ENCODE measurements at regions not wholly inside any gene's neighbourhood (a gene's known extent, or its start where the extent isn't known, plus 50 kb on each side); places are given as distances from the start of the nearest gene placed in this dataset.

DNA sequence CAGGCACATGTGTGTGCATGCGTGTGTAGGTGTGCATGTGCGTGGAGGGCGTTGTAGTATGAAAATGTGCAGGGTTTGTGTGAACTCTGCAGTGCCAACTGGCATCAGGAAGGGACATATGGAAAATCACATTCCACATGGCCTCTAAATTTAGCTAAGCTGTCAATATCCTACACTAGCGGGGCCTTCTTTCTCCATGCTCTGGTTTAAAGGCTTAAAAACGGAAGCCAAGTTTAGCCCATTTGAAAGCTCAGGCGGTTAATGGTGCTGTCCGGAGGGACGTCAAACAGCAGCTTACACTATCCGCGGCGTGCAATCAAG is 144.1 kb upstream of the NOCT start:
- H2AFZ ChIP-seq (ENCODE audit: low read length, unreplicated experiment): no peak overlapping the region
- no peaks in the 10 kb centered on the region for H3K36me3 ChIP-seq (ENCODE audit: insufficient read depth, low read length)
- no peaks in the 10 kb centered on the region for H3K4me1 ChIP-seq (ENCODE audit: control insufficient read depth, insufficient read depth, low read length, unreplicated experiment)
- no peak overlapping the region for H3K4me3 ChIP-seq (ENCODE audit: low read depth, low read length)
- peaks cover 11% of the 10 kb centered on the region for H3K27me3 ChIP-seq (ENCODE audit: insufficient read depth, low read length)
- no peak overlapping the region for H3K27ac ChIP-seq (ENCODE audit: low read depth, low read length)
- no peaks in the 10 kb centered on the region for H3K79me2 ChIP-seq (ENCODE audit: control insufficient read depth, insufficient read depth, low read length, unreplicated experiment)

DNA sequence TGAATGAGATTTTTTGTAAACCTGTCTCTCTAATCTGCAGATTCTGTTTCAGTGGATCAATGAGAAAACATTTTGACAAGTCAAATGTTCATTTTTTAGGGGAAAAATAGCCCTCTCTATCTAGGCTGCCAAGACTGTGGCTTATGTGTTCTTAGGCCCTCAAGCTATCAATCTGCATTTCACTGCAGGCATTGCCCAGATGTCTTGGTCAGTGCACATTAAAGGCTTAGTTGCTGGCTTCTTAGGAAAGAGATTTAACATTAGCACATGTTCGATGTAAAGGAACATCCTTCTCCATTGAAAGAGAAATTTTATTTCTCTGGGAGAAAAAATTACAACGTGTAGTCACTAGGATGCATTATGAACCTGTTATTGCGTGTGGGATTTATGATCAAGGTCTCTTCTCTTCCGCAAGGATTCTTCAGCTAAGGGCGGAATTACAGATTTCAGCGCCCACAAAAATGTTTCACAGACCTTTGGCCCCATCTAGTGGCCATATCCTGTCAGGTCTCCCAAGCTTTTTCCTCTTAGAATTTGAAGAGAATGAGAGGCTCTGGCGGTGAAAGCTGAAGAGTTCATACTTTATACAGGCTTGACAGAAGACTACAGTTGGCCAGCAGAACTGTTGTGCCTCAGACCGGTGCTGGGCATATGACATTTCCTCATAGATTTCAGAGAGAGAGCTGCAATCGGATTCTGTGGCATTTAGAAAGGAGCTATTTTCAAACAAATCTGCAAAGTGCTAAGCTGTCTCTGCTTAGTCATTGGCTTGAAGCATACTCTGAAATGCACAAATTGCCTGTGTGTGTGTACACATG is 144.6 kb upstream of the NOCT start:
- no peaks in the 10 kb centered on the region for H3K79me2 ChIP-seq (ENCODE audit: control insufficient read depth, insufficient read depth, low read length, unreplicated experiment)
- H3K27me3 ChIP-seq (ENCODE audit: insufficient read depth, low read length): peaks cover 15% of the 10 kb centered on the region
- no peak overlapping the region for H3K4me3 ChIP-seq (ENCODE audit: low read depth, low read length)
- no peak overlapping the region for H2AFZ ChIP-seq (ENCODE audit: low read length, unreplicated experiment)
- no peaks in the 10 kb centered on the region for H3K36me3 ChIP-seq (ENCODE audit: insufficient read depth, low read length)
- no peak overlapping the region for H3K27ac ChIP-seq (ENCODE audit: low read depth, low read length)
- H3K4me1 ChIP-seq (ENCODE audit: control insufficient read depth, insufficient read depth, low read length, unreplicated experiment): no peaks in the 10 kb centered on the region

DNA sequence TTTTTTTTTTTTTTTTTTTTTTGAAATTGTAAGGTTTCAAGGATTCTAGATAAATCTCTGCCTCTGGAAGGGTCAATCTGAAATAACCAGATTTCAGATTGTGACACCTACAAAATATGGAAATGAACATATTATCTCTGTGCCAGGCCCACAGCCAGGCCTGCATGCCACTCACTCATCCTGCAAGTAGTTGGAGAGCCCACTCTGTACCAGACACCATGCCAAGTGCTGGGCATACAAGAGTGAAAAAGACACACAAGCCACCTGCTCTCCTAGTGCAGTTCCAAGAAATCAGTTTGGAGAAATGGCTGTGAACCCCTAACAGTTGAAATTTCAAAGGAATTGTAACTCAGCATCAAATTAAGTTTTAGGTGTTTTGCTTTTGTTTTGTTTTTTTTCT is 145.9 kb upstream of the NOCT start:
- Histone ChIP-seq H3K36me3 (ENCODE audit: insufficient read depth, low read length) (no peaks in the 10 kb centered on the region), H3K4me3 (ENCODE audit: low read depth, low read length) (no peak overlapping the region), H3K79me2 (ENCODE audit: control insufficient read depth, insufficient read depth, low read length, unreplicated experiment) (no peaks in the 10 kb centered on the region), H3K4me1 (ENCODE audit: control insufficient read depth, insufficient read depth, low read length, unreplicated experiment) (no peaks in the 10 kb centered on the region), H2AFZ (ENCODE audit: low read length, unreplicated experiment) (no peak overlapping the region), H3K27ac (ENCODE audit: low read depth, low read length) (no peak overlapping the region), H3K27me3 (ENCODE audit: insufficient read depth, low read length) (peaks cover 28% of the 10 kb centered on the region)

DNA sequence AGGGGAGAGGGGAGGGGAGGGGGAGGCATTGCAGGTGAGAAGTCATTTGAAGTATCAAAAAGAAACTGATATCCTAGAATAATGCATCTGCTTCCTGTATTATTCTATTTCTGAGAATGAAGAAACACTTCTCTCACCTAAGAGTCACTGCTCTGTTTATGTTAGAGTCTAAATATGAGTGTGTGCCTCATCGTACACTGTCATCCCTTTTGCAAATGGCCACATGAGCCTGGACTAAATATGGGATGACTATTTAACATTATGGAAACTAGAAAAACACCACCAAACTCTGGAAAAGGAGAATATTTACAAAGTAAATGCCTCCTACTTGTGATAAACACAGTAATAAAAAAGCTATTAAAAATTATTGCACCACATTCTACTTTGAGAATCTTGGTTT is 146.4 kb upstream of the NOCT start:
- H2AFZ ChIP-seq (ENCODE audit: low read length, unreplicated experiment): no peak overlapping the region
- peaks cover 32% of the 10 kb centered on the region for H3K27me3 ChIP-seq (ENCODE audit: insufficient read depth, low read length)
- no peaks in the 10 kb centered on the region for H3K36me3 ChIP-seq (ENCODE audit: insufficient read depth, low read length)
- no peak overlapping the region for H3K27ac ChIP-seq (ENCODE audit: low read depth, low read length)
- H3K79me2 ChIP-seq (ENCODE audit: control insufficient read depth, insufficient read depth, low read length, unreplicated experiment): no peaks in the 10 kb centered on the region
- no peak overlapping the region for H3K4me3 ChIP-seq (ENCODE audit: low read depth, low read length)
- H3K4me1 ChIP-seq (ENCODE audit: control insufficient read depth, insufficient read depth, low read length, unreplicated experiment): no peaks in the 10 kb centered on the region

DNA sequence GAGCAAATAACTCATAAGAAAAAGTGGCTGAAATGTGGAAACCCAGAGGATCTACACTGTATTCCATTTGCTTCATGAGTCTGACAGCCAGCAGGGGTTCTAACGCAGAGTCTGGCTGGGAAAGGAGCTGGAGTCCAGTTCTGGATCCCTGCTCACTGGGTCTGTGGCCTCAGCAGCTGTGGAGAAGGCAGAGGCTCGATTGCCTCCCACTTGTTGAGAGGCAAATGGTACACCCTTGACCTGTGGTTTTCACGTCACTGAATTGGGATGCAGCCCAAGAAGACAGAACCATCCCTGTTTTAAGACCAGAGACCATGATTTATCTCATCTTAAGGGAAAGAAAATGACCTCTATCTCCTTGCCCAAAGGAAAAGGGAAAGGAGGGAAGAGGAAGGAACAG is 147.0 kb upstream of the NOCT start:
- Histone ChIP-seq H3K27me3 (ENCODE audit: insufficient read depth, low read length) (peaks cover 38% of the 10 kb centered on the region), H3K36me3 (ENCODE audit: insufficient read depth, low read length) (no peaks in the 10 kb centered on the region), H3K4me1 (ENCODE audit: control insufficient read depth, insufficient read depth, low read length, unreplicated experiment) (no peaks in the 10 kb centered on the region), H3K4me3 (ENCODE audit: low read depth, low read length) (no peak overlapping the region), H3K27ac (ENCODE audit: low read depth, low read length) (no peak overlapping the region), H2AFZ (ENCODE audit: low read length, unreplicated experiment) (no peak overlapping the region), H3K79me2 (ENCODE audit: control insufficient read depth, insufficient read depth, low read length, unreplicated experiment) (no peaks in the 10 kb centered on the region)

DNA sequence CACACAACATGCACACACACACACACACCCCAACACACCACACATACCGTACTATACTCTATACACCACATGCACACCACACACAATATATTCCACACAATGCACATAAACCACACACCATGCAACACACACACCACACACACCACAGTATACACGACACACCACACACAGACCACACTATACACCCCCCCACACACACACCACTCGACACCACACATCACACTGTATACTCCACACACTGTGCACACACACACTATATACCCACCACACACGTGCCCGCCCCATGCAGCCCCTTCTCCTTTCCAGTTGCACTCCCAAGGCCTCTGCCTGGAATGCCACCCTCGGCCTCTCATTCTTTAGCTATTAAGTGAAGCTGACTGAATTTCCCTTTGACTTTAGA is 148.2 kb upstream of the NOCT start:
- H3K36me3 ChIP-seq (ENCODE audit: insufficient read depth, low read length): no peaks in the 10 kb centered on the region
- no peaks in the 10 kb centered on the region for H3K79me2 ChIP-seq (ENCODE audit: control insufficient read depth, insufficient read depth, low read length, unreplicated experiment)
- peaks cover 45% of the 10 kb centered on the region for H3K27me3 ChIP-seq (ENCODE audit: insufficient read depth, low read length)
- no peak overlapping the region for H3K4me3 ChIP-seq (ENCODE audit: low read depth, low read length)
- no peaks in the 10 kb centered on the region for H3K4me1 ChIP-seq (ENCODE audit: control insufficient read depth, insufficient read depth, low read length, unreplicated experiment)
- H2AFZ ChIP-seq (ENCODE audit: low read length, unreplicated experiment): no peak overlapping the region
- no peak overlapping the region for H3K27ac ChIP-seq (ENCODE audit: low read depth, low read length)

DNA sequence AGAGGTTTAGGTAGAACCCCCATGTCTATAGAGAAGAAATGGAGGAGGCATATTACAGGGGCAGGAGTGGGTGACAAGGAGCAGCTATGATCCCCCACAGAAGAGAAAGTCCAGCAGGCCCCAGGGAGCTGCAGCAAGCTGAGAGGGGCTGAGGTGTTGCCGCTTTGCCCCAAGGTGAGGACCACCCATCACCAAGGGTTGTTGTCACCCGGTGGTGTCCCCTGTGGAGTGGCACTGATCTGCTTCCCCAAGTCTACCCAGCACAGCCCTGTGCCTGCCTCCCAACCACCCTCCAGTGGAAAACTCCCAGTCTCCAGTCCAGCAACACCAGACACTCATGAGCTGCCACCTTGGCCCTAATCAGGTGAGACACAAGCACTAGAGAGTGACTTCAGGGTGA is 149.3 kb upstream of the NOCT start:
- H3K79me2 ChIP-seq (ENCODE audit: control insufficient read depth, insufficient read depth, low read length, unreplicated experiment): no peaks in the 10 kb centered on the region
- H3K27me3 ChIP-seq (ENCODE audit: insufficient read depth, low read length): peaks cover 38% of the 10 kb centered on the region
- no peaks in the 10 kb centered on the region for H3K4me1 ChIP-seq (ENCODE audit: control insufficient read depth, insufficient read depth, low read length, unreplicated experiment)
- no peak overlapping the region for H2AFZ ChIP-seq (ENCODE audit: low read length, unreplicated experiment)
- H3K4me3 ChIP-seq (ENCODE audit: low read depth, low read length): no peak overlapping the region
- H3K36me3 ChIP-seq (ENCODE audit: insufficient read depth, low read length): no peaks in the 10 kb centered on the region
- no peak overlapping the region for H3K27ac ChIP-seq (ENCODE audit: low read depth, low read length)

DNA sequence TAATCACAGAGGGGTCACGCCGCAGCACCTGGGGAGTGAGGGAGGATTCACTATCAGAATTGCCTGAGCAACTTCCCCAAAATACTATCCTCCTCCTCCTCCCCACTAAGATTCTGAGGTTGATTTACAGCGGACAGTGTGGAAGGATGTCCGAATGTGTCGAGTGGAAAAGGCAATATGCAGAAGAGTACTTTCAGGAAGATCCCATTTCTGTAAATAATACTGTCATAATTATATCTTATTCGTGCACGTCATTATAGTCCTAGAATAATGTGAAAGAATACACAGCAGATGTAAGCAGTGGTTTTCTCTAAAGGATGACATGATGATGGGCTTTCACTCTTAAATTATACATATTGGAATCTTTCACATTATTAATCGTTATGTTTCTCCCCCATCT is 149.8 kb upstream of the NOCT start:
- H3K27ac ChIP-seq (ENCODE audit: low read depth, low read length): no peak overlapping the region

DNA sequence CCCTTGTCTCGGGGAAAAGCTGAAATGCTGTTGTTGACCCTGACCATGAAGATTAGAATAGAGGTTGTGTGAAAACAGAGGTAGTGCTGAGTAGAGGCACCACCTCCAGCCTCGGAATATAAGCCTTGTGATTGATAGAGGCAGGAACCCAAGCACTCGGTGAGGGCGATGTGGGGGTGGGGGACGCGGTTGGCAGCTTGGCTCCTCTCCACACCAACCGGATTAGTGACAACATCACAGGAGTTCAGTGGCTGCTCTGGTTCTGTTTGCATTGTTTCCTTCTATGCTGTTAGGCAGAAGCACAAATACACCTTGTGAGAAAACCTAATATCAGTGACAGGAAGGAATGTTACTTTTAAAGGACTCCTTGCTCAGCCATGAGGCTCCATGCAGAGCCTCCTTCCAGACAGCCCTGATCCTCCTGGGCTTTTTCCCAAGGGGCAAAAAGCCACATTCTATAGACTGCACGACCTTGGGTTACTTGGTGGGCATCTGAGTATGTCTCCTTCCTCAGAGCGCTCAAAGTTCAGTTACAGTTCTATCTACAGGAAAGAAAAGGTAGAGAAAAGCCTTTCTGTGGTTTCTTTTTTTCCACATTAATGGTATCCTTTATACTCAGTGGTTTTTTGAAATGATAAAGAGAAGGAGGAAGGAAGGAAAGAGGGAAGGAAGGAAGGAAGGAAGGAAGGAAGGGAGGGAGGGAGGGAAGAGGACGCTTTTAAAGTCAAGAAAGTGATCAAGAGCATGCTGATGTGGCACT is 150.4 kb upstream of the NOCT start:
- H3K36me3 ChIP-seq (ENCODE audit: insufficient read depth, low read length): no peaks in the 10 kb centered on the region
- no peaks in the 10 kb centered on the region for H3K4me1 ChIP-seq (ENCODE audit: control insufficient read depth, insufficient read depth, low read length, unreplicated experiment)
- H3K4me3 ChIP-seq (ENCODE audit: low read depth, low read length): no peak overlapping the region
- H3K27me3 ChIP-seq (ENCODE audit: insufficient read depth, low read length): peaks cover 37% of the 10 kb centered on the region
- H3K27ac ChIP-seq (ENCODE audit: low read depth, low read length): no peak overlapping the region
- no peaks in the 10 kb centered on the region for H3K79me2 ChIP-seq (ENCODE audit: control insufficient read depth, insufficient read depth, low read length, unreplicated experiment)
- no peak overlapping the region for H2AFZ ChIP-seq (ENCODE audit: low read length, unreplicated experiment)

More for the DNA sequence above, 149.8 kb upstream of the NOCT start:
- H3K36me3 ChIP-seq (ENCODE audit: insufficient read depth, low read length): no peaks in the 10 kb centered on the region
- no peak overlapping the region for H3K4me3 ChIP-seq (ENCODE audit: low read depth, low read length)
- no peak overlapping the region for H2AFZ ChIP-seq (ENCODE audit: low read length, unreplicated experiment)
- H3K4me1 ChIP-seq (ENCODE audit: control insufficient read depth, insufficient read depth, low read length, unreplicated experiment): no peaks in the 10 kb centered on the region
- peaks cover 37% of the 10 kb centered on the region for H3K27me3 ChIP-seq (ENCODE audit: insufficient read depth, low read length)
- H3K79me2 ChIP-seq (ENCODE audit: control insufficient read depth, insufficient read depth, low read length, unreplicated experiment): no peaks in the 10 kb centered on the region

DNA sequence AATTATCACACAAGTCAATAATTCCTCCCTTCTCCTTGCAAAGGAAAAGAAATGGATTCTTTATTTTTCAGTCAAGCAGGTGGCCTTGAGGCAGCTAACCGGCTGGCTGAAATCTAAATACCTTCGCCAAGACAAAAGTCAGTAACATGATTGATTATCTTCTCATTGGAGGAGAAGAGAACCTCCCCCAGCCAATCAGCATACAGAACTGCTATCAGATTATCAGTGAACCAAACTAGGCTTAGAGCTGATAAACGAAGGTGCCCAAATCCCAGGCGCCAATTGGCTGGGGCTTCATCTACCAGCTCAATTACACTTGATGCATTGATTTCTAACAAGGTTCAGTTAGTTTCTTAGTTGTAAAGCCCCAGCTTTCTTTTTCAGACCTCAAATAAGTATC is 152.4 kb upstream of the NOCT start:
- peaks cover 37% of the 10 kb centered on the region for H3K27me3 ChIP-seq (ENCODE audit: insufficient read depth, low read length)
- H3K36me3 ChIP-seq (ENCODE audit: insufficient read depth, low read length): no peaks in the 10 kb centered on the region
- H3K27ac ChIP-seq (ENCODE audit: low read depth, low read length): no peak overlapping the region
- H3K4me3 ChIP-seq (ENCODE audit: low read depth, low read length): no peak overlapping the region
- no peaks in the 10 kb centered on the region for H3K79me2 ChIP-seq (ENCODE audit: control insufficient read depth, insufficient read depth, low read length, unreplicated experiment)
- no peaks in the 10 kb centered on the region for H3K4me1 ChIP-seq (ENCODE audit: control insufficient read depth, insufficient read depth, low read length, unreplicated experiment)
- no peak overlapping the region for H2AFZ ChIP-seq (ENCODE audit: low read length, unreplicated experiment)

DNA sequence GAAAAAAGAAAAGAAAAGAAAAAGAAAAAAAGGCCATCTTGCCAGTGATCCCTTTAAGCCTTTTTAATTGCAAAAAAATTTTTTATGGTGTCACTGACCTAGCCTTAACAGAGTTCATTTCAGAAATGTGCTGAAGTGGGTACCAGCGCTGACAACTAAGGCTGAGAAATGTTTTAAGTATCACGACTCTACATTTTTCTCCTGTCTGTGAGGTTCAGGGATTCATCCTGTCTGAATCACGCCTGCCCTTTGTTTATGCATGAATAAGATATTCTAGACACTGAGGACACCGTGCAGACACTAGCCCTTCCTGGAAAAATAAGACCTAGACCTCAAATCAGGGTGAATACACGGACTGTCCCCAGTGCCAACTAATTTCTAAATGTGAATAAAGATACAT is 154.4 kb upstream of the NOCT start:
- Histone ChIP-seq H3K27me3 (ENCODE audit: insufficient read depth, low read length) (peaks cover 38% of the 10 kb centered on the region), H2AFZ (ENCODE audit: low read length, unreplicated experiment) (no peak overlapping the region), H3K4me3 (ENCODE audit: low read depth, low read length) (no peak overlapping the region), H3K79me2 (ENCODE audit: control insufficient read depth, insufficient read depth, low read length, unreplicated experiment) (no peaks in the 10 kb centered on the region), H3K4me1 (ENCODE audit: control insufficient read depth, insufficient read depth, low read length, unreplicated experiment) (no peaks in the 10 kb centered on the region), H3K36me3 (ENCODE audit: insufficient read depth, low read length) (no peaks in the 10 kb centered on the region), H3K27ac (ENCODE audit: low read depth, low read length) (no peak overlapping the region)
